GM23248 (cell line): ENCODE measurements at regions not wholly inside any gene's neighbourhood (a gene's known extent, or its start where the extent isn't known, plus 50 kb on each side); places are given as distances from the start of the nearest gene placed in this dataset.
"Not testable (repeated sequence)": the region's sequence is repeated elsewhere in the genome, so short reads cannot be mapped to it uniquely, and the experiment has no call there.

Experiments
- DNase-seq: peaks from one replicate; pipeline ENCODE4 v3.0.0-alpha.2; 2015
- H2AFZ ChIP-seq: fragments of 200-600 bp; sonication (generic); 2 replicates; pipeline ENCODE4 v1.6.1; 2016; ENCODE audit warnings: antibody characterized with exemption
- H3F3A ChIP-seq: fragments of 200-600 bp; sonication (generic); 2 replicates; pipeline ENCODE4 v1.6.1; 2016; ENCODE audit warnings: mild to moderate bottlenecking, antibody characterized with exemption, mixed run types; ENCODE audit not compliant: insufficient read depth
- H3K27ac ChIP-seq: fragments of 200-600 bp; sonication (generic); 2 replicates; pipeline ENCODE4 v1.5.1; 2016; ENCODE audit warnings: mild to moderate bottlenecking
- H3K27me3 ChIP-seq: fragments of 200-600 bp; sonication (generic); replicated peaks from 2 replicates; pipeline ENCODE4 v1.6.1; 2016; ENCODE audit warnings: mild to moderate bottlenecking; ENCODE audit not compliant: insufficient read depth
- H3K36me3 ChIP-seq: fragments of 200-600 bp; sonication (generic); 2 replicates; pipeline ENCODE4 v1.6.1; 2016; ENCODE audit warnings: low read depth, mild to moderate bottlenecking
- H3K4me1 ChIP-seq: fragments of 200-600 bp; sonication (generic); 2 replicates; pipeline ENCODE4 v1.6.1; 2016; ENCODE audit warnings: mild to moderate bottlenecking; ENCODE audit not compliant: insufficient read depth
- H3K4me2 ChIP-seq: fragments of 200-600 bp; sonication (generic); one replicate; pipeline ENCODE4 v1.6.1; 2016; ENCODE audit warnings: mild to moderate bottlenecking; ENCODE audit not compliant: unreplicated experiment
- H3K4me3 ChIP-seq: fragments of 200-600 bp; sonication (generic); 2 replicates; pipeline ENCODE4 v1.5.1; 2016; ENCODE audit warnings: mild to moderate bottlenecking
- H3K79me2 ChIP-seq: fragments of 200-600 bp; sonication (generic); 2 replicates; pipeline ENCODE4 v1.6.1; 2016; ENCODE audit warnings: mild to moderate bottlenecking; ENCODE audit not compliant: insufficient read depth
- H3K9ac ChIP-seq: fragments of 200-600 bp; sonication (generic); 2 replicates; pipeline ENCODE4 v1.6.1; 2016; ENCODE audit warnings: mild to moderate bottlenecking
- H3K9me2 ChIP-seq: fragments of 200-600 bp; sonication (generic); 2 replicates; pipeline ENCODE4 v1.6.1; 2016; ENCODE audit warnings: mixed run types, mild to moderate bottlenecking, moderate library complexity; ENCODE audit not compliant: insufficient read depth
- H3K9me3 ChIP-seq: fragments of 200-600 bp; sonication (generic); one replicate; pipeline ENCODE4 v1.6.1; 2017; ENCODE audit warnings: low read depth
- H4K20me1 ChIP-seq: fragments of 200-600 bp; sonication (generic); 2 replicates; pipeline ENCODE4 v1.6.0; 2016; ENCODE audit not compliant: insufficient read depth
- EZH2 ChIP-seq: fragments of 200-600 bp; sonication (generic); IDR thresholded peaks from 2 replicates; pipeline ENCODE4 v1.6.1; 2018; ENCODE audit warnings: antibody characterized with exemption, mild to moderate bottlenecking; ENCODE audit not compliant: insufficient read depth, poor library complexity, severe bottlenecking
- EZH2phosphoT487 ChIP-seq: fragments of 200-600 bp; sonication (generic); IDR thresholded peaks from 2 replicates; pipeline ENCODE4 v1.6.1; 2018; ENCODE audit warnings: antibody characterized with exemption, moderate library complexity, mild to moderate bottlenecking, low read depth; ENCODE audit not compliant: insufficient read depth
- WGBS, 2 experiments: methylation state at CpG; one replicate each; pipeline ENCODE4 v1.1.6; 2015 to 2017; ENCODE audit warnings: low lambda C conversion rate in 2 of 2, low coverage in 1 of 2; ENCODE audit errors: missing lambda C conversion rate in 2 of 2; 5-methylcytosine and 5-hydroxymethylcytosine counted together
- in situ Hi-C: fragments of 300-500 bp; cut with MboI; formaldehyde crosslinking; loops from 2 replicates; pipeline ENCODE4 v1.15.0; 2020

- Histone ChIP-seq H3K36me3 (no peaks in the 10 kb centered on the region), H3K79me2 (no peaks in the 10 kb centered on the region), H3K9ac (no peak overlapping the region), H3K27me3 (no peaks in the 10 kb centered on the region), H3K9me3 (no peaks in the 10 kb centered on the region), H2AFZ (no peak overlapping the region), H3F3A (no peaks in the 10 kb centered on the region), H3K4me2 (no peak overlapping the region), H3K4me1 (no peaks in the 10 kb centered on the region), H4K20me1 (no peaks in the 10 kb centered on the region), H3K27ac (no peak overlapping the region), H3K4me3 (no peak overlapping the region), H3K9me2 (no peaks in the 10 kb centered on the region)
- TF ChIP-seq EZH2phosphoT487 = no peak
- no peak for TF ChIP-seq EZH2
- DNase-seq = no peak
- 95% methylated on average over 1 of the region's 1 CpG for WGBS, 2 experiments
- in situ Hi-C loops = no loop called here
Observed at GRCh38 chr6:113246186-113246585, 611.0 kb upstream of the MARCKS start.

GRCh38 chr6:113248532-113248931, 608.6 kb upstream of the MARCKS start:
- no peaks in the 10 kb centered on the region for H4K20me1 ChIP-seq
- H3K4me3 ChIP-seq = no peak overlapping the region
- DNase-seq = no peak
- no peaks in the 10 kb centered on the region for H3K4me1 ChIP-seq
- no peaks in the 10 kb centered on the region for H3K9me2 ChIP-seq
- H3K4me2 ChIP-seq = no peak overlapping the region
- no peaks in the 10 kb centered on the region for H3F3A ChIP-seq
- TF ChIP-seq EZH2phosphoT487 (no peak), EZH2 (no peak)
- H3K36me3 ChIP-seq = no peaks in the 10 kb centered on the region
- no peak overlapping the region for H3K27ac ChIP-seq
- no peaks in the 10 kb centered on the region for H3K79me2 ChIP-seq
- H3K27me3 ChIP-seq = no peaks in the 10 kb centered on the region
- no peak overlapping the region for H3K9ac ChIP-seq
- WGBS, 2 experiments = 71 to 79% methylated on average over 2 of the region's 2 CpGs
- H3K9me3 ChIP-seq = no peaks in the 10 kb centered on the region
- no peak overlapping the region for H2AFZ ChIP-seq
- in situ Hi-C loops = no loop called here

GRCh38 chr6:113254194-113254593, 603.0 kb upstream of the MARCKS start:
- H3K27me3 ChIP-seq, H2AFZ ChIP-seq, DNase-seq, H3K9me2 ChIP-seq, H3K27ac ChIP-seq, H3K9me3 ChIP-seq, H3K4me1 ChIP-seq, H4K20me1 ChIP-seq, H3K9ac ChIP-seq, H3K79me2 ChIP-seq, H3K4me2 ChIP-seq, H3K4me3 ChIP-seq, in situ Hi-C loops, H3K36me3 ChIP-seq, H3F3A ChIP-seq: not testable (repeated sequence)

- no peak overlapping the region for H2AFZ ChIP-seq
- H3K79me2 ChIP-seq = no peaks in the 10 kb centered on the region
- TF ChIP-seq EZH2 (no peak), EZH2phosphoT487 (no peak)
- H3K9me3 ChIP-seq = no peaks in the 10 kb centered on the region
- no peak overlapping the region for H3K4me3 ChIP-seq
- H3F3A ChIP-seq = no peaks in the 10 kb centered on the region
- H4K20me1 ChIP-seq = no peaks in the 10 kb centered on the region
- 38 to 63% methylated on average over 1 of the region's 1 CpG for WGBS, 2 experiments
- no peaks in the 10 kb centered on the region for H3K9me2 ChIP-seq
- in situ Hi-C loops = no loop called here
- no peak overlapping the region for H3K4me2 ChIP-seq
- H3K4me1 ChIP-seq = no peaks in the 10 kb centered on the region
- no peaks in the 10 kb centered on the region for H3K27me3 ChIP-seq
- DNase-seq = no peak
- no peaks in the 10 kb centered on the region for H3K36me3 ChIP-seq
- no peak overlapping the region for H3K27ac ChIP-seq
- H3K9ac ChIP-seq = no peak overlapping the region
Observed at GRCh38 chr6:113258771-113259170, 598.4 kb upstream of the MARCKS start.

- H4K20me1 ChIP-seq = no peaks in the 10 kb centered on the region
- TF ChIP-seq EZH2phosphoT487 (no peak), EZH2 (no peak)
- no peaks in the 10 kb centered on the region for H3K27me3 ChIP-seq
- H3K36me3 ChIP-seq = no peaks in the 10 kb centered on the region
- no peaks in the 10 kb centered on the region for H3K4me1 ChIP-seq
- no peak overlapping the region for H2AFZ ChIP-seq
- H3F3A ChIP-seq = no peaks in the 10 kb centered on the region
- no peaks in the 10 kb centered on the region for H3K79me2 ChIP-seq
- no peak overlapping the region for H3K4me3 ChIP-seq
- no peak overlapping the region for H3K4me2 ChIP-seq
- in situ Hi-C loops = no loop called here
- peaks cover 16% of the 10 kb centered on the region for H3K9me3 ChIP-seq
- no peaks in the 10 kb centered on the region for H3K9me2 ChIP-seq
- peak; percentile 3 for DNase-seq
- no peak overlapping the region for H3K9ac ChIP-seq
- H3K27ac ChIP-seq = no peak overlapping the region
Observed at GRCh38 chr6:113271437-113271836, 585.7 kb upstream of the MARCKS start.
